Mammary epithelial cell (primary cell): ENCODE measurements at regions not wholly inside any gene's neighbourhood (a gene's known extent, or its start where the extent isn't known, plus 50 kb on each side); places are given as distances from the start of the nearest gene placed in this dataset.
"Not testable (repeated sequence)": the region's sequence is repeated elsewhere in the genome, so short reads cannot be mapped to it uniquely, and the experiment has no call there.

Experiments
- EZH2 ChIP-seq: IDR thresholded peaks from 2 replicates; pipeline ENCODE4 v1.6.1; 2012; ENCODE audit warnings: low read length, inconsistent platforms, borderline replicate concordance
- TF ChIP-seq, protein P1 (sequence below), 2 donors: IDR thresholded peaks in 1 of 2; conservative IDR thresholded peaks in 1 of 2; 2 replicates each; pipeline ENCODE4 v1.5.1; 2011 to 2012; ENCODE audit warnings: inconsistent platforms in 2 of 2, low read length in 2 of 2, mild to moderate bottlenecking in 2 of 2, control low read depth in 1 of 2, low read depth in 1 of 2; ENCODE audit not compliant: insufficient read depth in 1 of 2; ENCODE audit errors: extremely low read depth in 1 of 2

DNA sequence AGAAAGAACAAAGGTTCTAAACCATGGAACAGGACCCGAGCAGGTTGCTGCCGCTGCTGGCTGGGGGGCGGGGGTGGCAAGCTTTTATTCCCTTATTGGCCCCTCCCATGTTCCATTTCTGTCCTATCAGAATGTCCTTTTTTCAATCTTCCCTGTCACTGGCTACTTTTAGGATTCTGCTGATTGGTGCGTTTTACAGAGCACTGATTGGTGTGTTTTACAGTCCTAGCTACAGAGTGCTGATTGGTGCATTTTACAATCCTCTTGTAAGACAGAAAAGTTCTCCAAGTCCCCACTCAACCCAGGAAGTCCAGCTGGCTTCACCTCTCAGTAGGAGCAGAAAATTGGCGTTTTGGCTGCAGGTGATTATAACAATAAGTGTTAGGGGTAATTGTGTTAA is 180.9 kb downstream of the KLF13 start:
- TF ChIP-seq, protein P1, sequence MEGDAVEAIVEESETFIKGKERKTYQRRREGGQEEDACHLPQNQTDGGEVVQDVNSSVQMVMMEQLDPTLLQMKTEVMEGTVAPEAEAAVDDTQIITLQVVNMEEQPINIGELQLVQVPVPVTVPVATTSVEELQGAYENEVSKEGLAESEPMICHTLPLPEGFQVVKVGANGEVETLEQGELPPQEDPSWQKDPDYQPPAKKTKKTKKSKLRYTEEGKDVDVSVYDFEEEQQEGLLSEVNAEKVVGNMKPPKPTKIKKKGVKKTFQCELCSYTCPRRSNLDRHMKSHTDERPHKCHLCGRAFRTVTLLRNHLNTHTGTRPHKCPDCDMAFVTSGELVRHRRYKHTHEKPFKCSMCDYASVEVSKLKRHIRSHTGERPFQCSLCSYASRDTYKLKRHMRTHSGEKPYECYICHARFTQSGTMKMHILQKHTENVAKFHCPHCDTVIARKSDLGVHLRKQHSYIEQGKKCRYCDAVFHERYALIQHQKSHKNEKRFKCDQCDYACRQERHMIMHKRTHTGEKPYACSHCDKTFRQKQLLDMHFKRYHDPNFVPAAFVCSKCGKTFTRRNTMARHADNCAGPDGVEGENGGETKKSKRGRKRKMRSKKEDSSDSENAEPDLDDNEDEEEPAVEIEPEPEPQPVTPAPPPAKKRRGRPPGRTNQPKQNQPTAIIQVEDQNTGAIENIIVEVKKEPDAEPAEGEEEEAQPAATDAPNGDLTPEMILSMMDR (conservative IDR thresholded peaks at IDR 0.05 in 1 of 2, IDR thresholded peaks at IDR 0.05 in 1 of 2; ENCODE audit: extremely low read depth in 1 of 2, insufficient read depth in 1 of 2, low read depth in 1 of 2, low read length in 2 of 2): not testable (repeated sequence)
- TF ChIP-seq EZH2: not testable (repeated sequence)
